Germinal center (tissue), 1 donor: ENCODE measurements at regions not wholly inside any gene's neighbourhood (a gene's known extent, or its start where the extent isn't known, plus 50 kb on each side); places are given as distances from the start of the nearest gene placed in this dataset.
"Not testable (repeated sequence)": the region's sequence is repeated elsewhere in the genome, so short reads cannot be mapped to it uniquely, and the experiment has no call there.

ENCODE experiments used
- DNase-seq: peaks from one replicate; pipeline ENCODE4 v3.0.0; 2012; ENCODE audit warnings: mixed read lengths, low spot score

- no peak for DNase-seq
Observed at GRCh38 chr11:112310848-112311247, 50.2 kb upstream of the PLET1 start.

DNA sequence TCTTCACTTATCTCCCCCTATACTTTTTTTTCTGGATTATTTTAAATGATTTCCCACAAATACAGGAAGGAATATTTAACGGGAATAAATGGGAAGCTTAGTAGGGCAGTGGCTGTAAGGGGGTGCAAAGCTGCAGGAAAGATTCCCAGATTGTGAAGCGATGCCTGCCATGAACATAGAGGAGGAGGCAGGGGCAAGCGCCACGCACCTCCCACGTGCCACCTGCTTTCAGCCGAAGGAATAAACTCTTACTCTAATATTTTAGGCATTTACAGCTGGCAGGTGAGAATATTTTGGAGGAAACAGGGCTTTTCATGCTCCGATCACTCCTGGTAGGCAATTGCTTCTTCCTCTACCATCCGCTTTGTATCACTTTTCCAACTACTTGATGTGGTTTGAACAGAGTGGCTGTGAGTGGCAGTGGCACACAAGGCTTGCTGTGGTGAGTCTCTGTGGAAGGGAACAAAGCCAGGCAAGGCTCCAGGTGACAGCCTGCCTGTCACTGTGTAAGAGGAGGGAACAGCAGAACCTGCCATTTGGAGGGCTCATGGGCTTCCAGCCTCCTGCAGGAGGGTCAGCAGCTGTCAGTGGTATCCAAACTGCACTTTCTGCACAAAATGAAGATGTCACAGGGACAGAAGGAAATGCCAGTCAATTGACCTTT is 54.5 kb upstream of the PLET1 start:
- DNase-seq: no peak

GRCh38 chr11:112315861-112316739 is 55.4 kb upstream of the PLET1 start:
- DNase-seq: no peak

DNA sequence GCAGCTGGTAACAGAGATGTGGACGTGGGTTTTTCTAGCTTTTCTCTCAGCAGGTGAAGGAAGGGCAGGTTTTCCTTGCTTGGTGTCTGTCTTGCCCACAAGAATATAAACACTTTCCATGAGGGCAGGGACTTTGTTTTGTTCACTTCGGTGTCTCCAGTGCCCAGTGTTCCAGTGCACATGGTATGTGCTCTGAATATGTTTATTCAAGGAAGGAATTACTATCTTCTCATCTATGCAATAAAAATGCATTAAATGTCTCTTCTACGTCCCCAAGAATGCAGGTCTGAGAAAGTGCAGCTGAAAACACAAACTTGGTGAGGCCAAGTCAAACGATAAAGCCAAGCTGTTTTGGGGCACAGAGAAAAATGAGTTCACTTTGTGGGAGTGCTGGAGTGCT is 56.3 kb upstream of the PLET1 start:
- DNase-seq: no peak

GRCh38 chr11:112318184-112318591 is 57.5 kb upstream of the PLET1 start:
- DNase-seq: no peak

GRCh38 chr11:112318661-112319060 is 58.0 kb upstream of the PLET1 start:
- no peak for DNase-seq

DNA sequence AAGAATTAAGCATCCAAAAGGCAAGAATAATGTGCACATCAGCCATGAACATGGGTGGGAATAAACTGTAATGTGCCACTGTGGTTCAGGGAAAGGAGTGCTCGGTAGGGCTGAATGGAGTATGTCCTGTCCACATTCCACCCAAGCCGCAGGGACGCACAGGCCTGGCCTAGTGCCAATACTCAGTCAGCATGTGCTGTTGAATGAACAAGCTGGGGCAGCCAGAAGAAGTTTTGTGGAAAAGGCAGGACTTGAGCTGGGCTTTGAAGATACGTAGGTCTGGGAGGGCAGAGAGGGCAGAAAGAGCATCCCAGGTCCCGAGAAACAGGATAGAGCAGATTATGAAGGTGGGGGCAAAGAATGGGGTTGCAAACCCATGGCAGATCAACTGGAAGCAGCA is 60.0 kb upstream of the PLET1 start:
- DNase-seq: no peak

GRCh38 chr11:112321501-112322172 is 61.0 kb upstream of the PLET1 start:
- no peak for DNase-seq

DNA sequence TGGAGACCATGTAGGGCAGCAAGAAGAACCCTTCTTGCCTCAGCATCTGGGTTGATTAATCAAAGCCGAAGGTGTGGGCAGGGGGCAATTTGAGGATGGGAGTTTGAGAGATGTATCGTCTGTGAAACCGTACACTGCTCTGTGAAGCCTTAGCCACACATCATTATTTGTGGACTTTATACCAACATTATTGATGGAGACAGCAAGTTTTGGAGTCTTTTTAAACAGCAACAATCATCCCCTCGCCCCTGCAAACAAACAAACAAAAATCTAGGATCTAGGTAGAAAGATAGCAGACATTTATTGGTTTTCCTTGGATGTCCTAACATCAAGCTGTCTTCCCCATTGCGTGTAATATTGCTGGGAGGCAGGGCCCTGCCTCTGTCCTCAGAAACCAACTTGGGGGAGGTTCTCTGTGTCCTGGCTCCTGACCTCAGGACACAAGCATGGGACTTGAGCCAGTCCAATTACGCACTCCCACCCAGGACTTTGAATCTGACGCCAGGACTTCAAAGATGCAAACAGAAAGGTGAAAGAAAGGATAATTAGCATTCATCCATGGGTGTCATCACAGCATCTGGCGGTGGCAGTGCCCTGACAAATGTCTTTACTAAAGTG is 61.6 kb upstream of the PLET1 start:
- no peak for DNase-seq

GRCh38 chr11:112334381-112334780 is 73.7 kb upstream of the PLET1 start:
- no peak for DNase-seq

- DNase-seq: no peak
Observed at GRCh38 chr11:112336356-112336886, 75.8 kb upstream of the PLET1 start.

DNA sequence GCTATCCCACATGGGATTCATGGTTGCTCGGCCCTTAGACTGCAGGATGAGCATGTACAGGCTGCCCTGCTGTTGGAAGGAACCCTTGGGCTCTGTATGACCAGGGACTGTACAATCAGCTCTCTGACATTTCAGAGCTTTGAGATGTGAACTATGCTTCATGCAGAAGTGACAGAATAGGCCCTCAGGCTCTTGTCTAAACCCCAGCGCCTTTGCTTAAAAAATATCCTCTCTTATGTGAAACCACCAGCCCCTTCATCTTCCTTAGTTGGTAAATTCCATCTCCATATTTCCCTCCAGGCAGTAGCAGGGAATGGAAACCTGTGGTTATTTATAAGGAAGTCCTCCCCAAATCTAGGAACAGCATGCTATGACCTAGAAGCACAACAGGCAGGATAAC is 78.9 kb upstream of the PLET1 start:
- DNase-seq: no peak

GRCh38 chr11:112343368-112344039 is 82.8 kb upstream of the PLET1 start:
- DNase-seq: no peak

DNA sequence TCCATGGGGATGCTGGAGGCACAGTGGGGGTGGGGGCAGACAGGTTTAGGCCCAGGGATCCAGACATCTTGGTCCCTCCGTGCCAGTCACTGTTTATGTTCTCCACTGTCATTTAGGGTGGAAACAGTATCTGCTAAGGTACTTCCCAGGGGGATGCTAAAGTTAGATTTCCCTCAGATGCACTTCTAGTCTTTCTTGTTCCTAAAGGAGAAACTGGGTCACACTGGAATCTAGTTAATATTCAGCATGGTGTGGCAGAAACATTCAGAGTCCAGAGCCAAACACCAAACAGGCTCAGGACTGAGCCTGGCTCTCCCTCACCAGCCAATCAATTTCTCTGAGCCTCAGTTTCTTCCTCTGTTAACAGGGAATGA is 83.4 kb upstream of the PLET1 start:
- DNase-seq: no peak

- no peak for DNase-seq
Observed at GRCh38 chr11:112345166-112345565, 84.5 kb upstream of the PLET1 start.

DNA sequence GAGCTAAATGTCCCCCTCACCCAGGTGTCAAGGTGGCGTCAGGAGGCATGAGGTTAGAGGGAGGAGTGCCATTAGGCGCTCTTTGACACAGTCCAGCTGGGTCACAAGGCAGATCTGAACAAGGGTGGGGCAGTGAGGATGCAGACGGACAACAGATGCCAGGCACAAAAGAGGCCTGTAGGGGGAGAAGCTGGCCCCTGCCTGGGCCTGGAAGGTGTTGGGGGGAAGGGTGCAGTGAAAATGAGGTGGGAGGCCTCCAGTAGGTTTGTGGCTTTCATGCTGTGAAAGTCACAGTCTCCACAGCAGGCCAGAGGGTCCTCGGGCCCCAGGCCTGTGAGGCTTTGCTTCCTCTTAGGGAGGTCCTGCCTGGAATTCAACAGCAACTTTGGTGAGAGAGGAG is 85.0 kb upstream of the PLET1 start:
- no peak for DNase-seq

DNA sequence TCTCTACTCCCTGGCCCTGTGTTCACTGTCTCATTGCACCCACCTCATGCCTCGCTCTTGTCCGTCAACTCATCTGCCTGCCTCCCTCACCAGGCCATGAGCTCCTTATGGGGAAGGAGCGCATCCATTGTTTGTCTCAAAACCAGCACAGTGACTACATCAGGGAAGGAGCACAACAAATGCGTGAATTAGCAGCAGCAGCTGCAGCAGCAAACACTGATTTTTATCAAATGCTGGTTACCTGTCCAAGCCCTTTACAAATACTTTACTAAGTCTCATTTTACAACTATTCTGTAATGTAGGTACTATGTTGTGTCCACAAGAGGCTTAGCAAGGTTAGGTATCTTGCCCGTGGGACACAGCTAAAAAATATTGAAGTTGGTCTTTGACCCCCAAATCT is 85.9 kb upstream of the PLET1 start:
- no peak for DNase-seq

- DNase-seq: no peak
Observed at GRCh38 chr11:112348480-112349029, 87.9 kb upstream of the PLET1 start.

GRCh38 chr11:112351423-112351822 is 90.8 kb upstream of the PLET1 start:
- DNase-seq: not testable (repeated sequence)

DNA sequence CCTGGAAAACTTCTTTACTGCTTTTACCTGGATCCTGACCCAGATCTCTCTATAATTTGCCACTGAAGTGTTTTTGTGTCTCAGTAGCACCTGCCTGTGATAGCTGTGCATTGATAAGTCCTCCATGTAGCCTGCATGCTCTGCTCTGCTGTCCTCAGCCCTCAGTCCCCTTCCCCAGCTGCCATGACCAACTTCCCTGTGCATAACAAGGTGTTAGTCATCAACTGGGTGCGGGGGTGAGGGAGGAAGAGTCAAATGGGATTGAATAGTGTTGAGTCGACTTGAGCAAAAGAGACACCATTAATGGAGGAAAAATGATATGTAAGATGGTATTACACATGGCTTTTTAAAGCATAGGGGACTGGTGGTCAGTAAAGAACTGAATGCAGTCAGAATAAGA is 92.2 kb upstream of the PLET1 start:
- DNase-seq: no peak

- no peak for DNase-seq
Observed at GRCh38 chr11:112354364-112354763, 93.7 kb upstream of the PLET1 start.
